Peyer's patch (tissue), 4 donors: ENCODE measurements at regions not wholly inside any gene's neighbourhood (a gene's known extent, or its start where the extent isn't known, plus 50 kb on each side); places are given as distances from the start of the nearest gene placed in this dataset.

Experiments
- DNase-seq, 3 donors: peaks; one replicate each; pipeline ENCODE4 v3.0.0-alpha.2; 2017 to 2019
- H3K27ac ChIP-seq, 4 donors: fragments of 200-600 bp; sonication (generic); one replicate each; pipeline ENCODE4 v1.5.1; 2016 to 2019
- H3K27me3 ChIP-seq, 2 donors: fragments of 200-600 bp; sonication (generic); one replicate each; pipeline ENCODE4 v1.5.1; 2019
- H3K36me3 ChIP-seq, 3 donors: fragments of 200-600 bp; sonication (generic); one replicate each; pipeline ENCODE4 v1.5.1; 2016 to 2019
- H3K4me1 ChIP-seq, 4 donors: fragments of 200-600 bp; sonication (generic); one replicate each; pipeline ENCODE4 v1.5.1; 2016 to 2019
- H3K4me3 ChIP-seq, 4 donors: fragments of 200-600 bp; sonication (generic); 1 replicate in 3 of 4; 2 replicates in 1 of 4; pipeline ENCODE4 v1.5.1; 2016 to 2019; ENCODE audit warnings: mild to moderate bottlenecking in 1 of 4
- H3K9me3 ChIP-seq, 4 donors: fragments of 200-600 bp; sonication (generic); one replicate each; pipeline ENCODE4 v1.5.1; 2016 to 2019; ENCODE audit warnings: mild to moderate bottlenecking in 1 of 4
- POLR2A ChIP-seq, 2 donors: fragments of 450-650 bp; IDR thresholded peaks; one replicate each; pipeline ENCODE4 v1.5.1; 2017; ENCODE audit warnings: antibody characterized with exemption in 2 of 2, mild to moderate bottlenecking in 2 of 2, moderate library complexity in 2 of 2
- TF ChIP-seq, protein P1 (sequence below), 6 experiments: fragments of 450-650 bp in 4 of 6; fragments of 200-600 bp in 2 of 6; sonication (generic) in 1 of 6; IDR thresholded peaks; one replicate each; pipeline ENCODE4 v1.5.1; 2017 to 2019; ENCODE audit warnings: antibody characterized with exemption in 6 of 6, mild to moderate bottlenecking in 3 of 6, moderate library complexity in 1 of 6

DNA sequence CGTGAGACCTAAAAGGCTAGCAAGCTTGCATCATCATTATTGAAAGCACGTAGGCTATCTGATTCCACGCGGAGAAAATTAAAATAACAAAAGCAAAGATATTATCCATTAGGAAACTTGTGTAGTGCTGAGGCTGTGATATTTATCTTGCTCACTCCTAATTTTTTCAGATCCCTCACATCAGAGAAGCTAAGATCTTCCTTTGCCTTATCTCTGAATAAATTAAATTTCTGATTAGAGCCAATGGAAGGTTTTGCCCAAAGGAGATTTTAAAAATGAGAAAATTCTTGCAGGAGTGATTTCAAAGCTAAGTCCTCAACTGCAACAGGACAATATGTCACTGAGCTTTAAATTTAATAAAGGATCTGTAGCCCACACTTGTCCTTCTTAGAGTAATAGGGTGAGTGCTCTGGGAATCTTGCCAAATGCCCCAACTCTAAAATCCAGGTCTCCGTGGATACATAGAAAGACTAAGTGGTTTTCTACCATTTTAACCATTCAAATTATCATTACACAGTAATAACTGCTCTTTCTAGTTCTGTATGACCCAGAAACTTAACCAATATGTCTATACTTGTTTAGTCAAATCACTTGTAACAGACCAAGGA, 295.0 kb downstream of the CAAP1 start:
- no peak overlapping the region for H3K27ac ChIP-seq
- H3K4me3 ChIP-seq, result no peak overlapping the region
- no peaks in the 10 kb centered on the region for H3K4me1 ChIP-seq
- TF ChIP-seq POLR2A (IDR thresholded peaks at IDR 0.05), result no peak
- TF ChIP-seq, protein P1, sequence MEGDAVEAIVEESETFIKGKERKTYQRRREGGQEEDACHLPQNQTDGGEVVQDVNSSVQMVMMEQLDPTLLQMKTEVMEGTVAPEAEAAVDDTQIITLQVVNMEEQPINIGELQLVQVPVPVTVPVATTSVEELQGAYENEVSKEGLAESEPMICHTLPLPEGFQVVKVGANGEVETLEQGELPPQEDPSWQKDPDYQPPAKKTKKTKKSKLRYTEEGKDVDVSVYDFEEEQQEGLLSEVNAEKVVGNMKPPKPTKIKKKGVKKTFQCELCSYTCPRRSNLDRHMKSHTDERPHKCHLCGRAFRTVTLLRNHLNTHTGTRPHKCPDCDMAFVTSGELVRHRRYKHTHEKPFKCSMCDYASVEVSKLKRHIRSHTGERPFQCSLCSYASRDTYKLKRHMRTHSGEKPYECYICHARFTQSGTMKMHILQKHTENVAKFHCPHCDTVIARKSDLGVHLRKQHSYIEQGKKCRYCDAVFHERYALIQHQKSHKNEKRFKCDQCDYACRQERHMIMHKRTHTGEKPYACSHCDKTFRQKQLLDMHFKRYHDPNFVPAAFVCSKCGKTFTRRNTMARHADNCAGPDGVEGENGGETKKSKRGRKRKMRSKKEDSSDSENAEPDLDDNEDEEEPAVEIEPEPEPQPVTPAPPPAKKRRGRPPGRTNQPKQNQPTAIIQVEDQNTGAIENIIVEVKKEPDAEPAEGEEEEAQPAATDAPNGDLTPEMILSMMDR (IDR thresholded peaks at IDR 0.05), result no peak
- no peaks in the 10 kb centered on the region for H3K27me3 ChIP-seq
- no peak for DNase-seq
- no peaks in the 10 kb centered on the region for H3K36me3 ChIP-seq
- H3K9me3 ChIP-seq, result no peaks in the 10 kb centered on the region

GRCh38 chr9:26579056-26579455, 313.5 kb downstream of the CAAP1 start:
- H3K27me3 ChIP-seq, result no peaks in the 10 kb centered on the region
- H3K4me1 ChIP-seq, result no peaks in the 10 kb centered on the region
- TF ChIP-seq, protein P1 (IDR thresholded peaks at IDR 0.05), result no peak
- TF ChIP-seq POLR2A (IDR thresholded peaks at IDR 0.05), result no peak
- no peaks in the 10 kb centered on the region for H3K36me3 ChIP-seq
- H3K27ac ChIP-seq, result no peak overlapping the region
- H3K9me3 ChIP-seq, result no peaks in the 10 kb centered on the region
- no peak overlapping the region for H3K4me3 ChIP-seq
- no peak for DNase-seq

DNA sequence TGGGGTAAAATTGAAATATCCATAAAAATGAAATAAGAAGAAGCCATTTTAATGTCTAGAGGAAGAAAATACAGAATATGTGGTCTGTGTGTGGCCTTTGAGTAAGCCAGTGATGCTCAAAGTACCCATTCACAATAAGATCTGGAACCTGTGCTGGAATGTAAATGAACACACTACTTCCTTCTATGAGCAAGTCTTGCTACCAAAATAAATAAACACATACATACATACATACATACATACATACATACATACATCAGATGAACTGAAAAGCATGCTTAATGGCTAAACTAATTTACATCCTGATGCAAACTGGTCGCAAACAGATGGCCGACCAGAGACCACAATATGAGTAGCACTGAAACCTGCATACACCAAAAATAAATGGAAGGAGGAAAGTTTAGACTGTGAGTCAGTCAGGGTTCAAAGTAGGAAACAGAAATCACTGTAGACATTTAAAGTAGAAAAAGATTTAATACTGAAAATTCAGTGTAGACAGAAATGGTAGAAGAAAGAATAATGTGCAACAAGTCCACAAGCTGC, 317.6 kb downstream of the CAAP1 start:
- no peak for DNase-seq
- Histone ChIP-seq H3K27me3 (no peaks in the 10 kb centered on the region), H3K36me3 (no peaks in the 10 kb centered on the region), H3K4me1 (no peaks in the 10 kb centered on the region), H3K9me3 (no peaks in the 10 kb centered on the region), H3K27ac (no peak overlapping the region), H3K4me3 (no peak overlapping the region)
- TF ChIP-seq, protein P1 (IDR thresholded peaks at IDR 0.05), result no peak
- TF ChIP-seq POLR2A (IDR thresholded peaks at IDR 0.05), result no peak

DNA sequence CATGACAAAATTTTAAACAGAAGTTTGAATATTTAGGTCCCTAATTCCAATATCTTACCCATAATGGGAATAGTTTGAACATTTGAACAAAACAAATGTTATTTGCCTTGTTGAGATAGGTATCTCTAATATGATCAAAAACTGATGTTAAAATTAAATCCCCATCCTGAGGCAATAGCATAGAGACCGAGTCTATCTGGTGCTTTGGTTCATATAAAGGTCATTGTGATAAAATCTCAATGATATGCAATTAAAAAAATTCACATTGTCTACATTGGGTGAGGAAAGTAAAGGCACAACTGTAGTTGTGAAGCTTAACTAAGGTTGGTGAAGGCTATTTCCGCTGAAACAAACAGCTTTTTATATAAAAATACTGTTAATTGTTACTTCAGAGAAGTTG, 318.3 kb downstream of the CAAP1 start:
- no peaks in the 10 kb centered on the region for H3K36me3 ChIP-seq
- H3K4me3 ChIP-seq, result no peak overlapping the region
- no peaks in the 10 kb centered on the region for H3K27me3 ChIP-seq
- H3K9me3 ChIP-seq, result no peaks in the 10 kb centered on the region
- DNase-seq, result no peak
- TF ChIP-seq POLR2A (IDR thresholded peaks at IDR 0.05), result no peak
- TF ChIP-seq, protein P1 (IDR thresholded peaks at IDR 0.05), result no peak
- H3K4me1 ChIP-seq, result no peaks in the 10 kb centered on the region
- H3K27ac ChIP-seq, result no peak overlapping the region

- no peak for DNase-seq
- Histone ChIP-seq H3K27me3 (no peaks in the 10 kb centered on the region), H3K4me3 (no peak overlapping the region), H3K4me1 (no peaks in the 10 kb centered on the region), H3K27ac (no peak overlapping the region), H3K9me3 (no peaks in the 10 kb centered on the region), H3K36me3 (no peaks in the 10 kb centered on the region)
- no peak for TF ChIP-seq POLR2A (IDR thresholded peaks at IDR 0.05)
Measured at GRCh38 chr9:26567976-26568375, 324.6 kb downstream of the CAAP1 start.

- Histone ChIP-seq H3K9me3 (no peaks in the 10 kb centered on the region), H3K4me1 (no peaks in the 10 kb centered on the region), H3K27ac (no peak overlapping the region), H3K36me3 (no peaks in the 10 kb centered on the region), H3K4me3 (no peak overlapping the region), H3K27me3 (no peaks in the 10 kb centered on the region)
- no peak for DNase-seq
- no peak for TF ChIP-seq POLR2A (IDR thresholded peaks at IDR 0.05)
- TF ChIP-seq, protein P1 (IDR thresholded peaks at IDR 0.05), result no peak
Measured at GRCh38 chr9:26566141-26566540, 326.5 kb downstream of the CAAP1 start.
